IPS-15b (cell line): ENCODE measurements at regions not wholly inside any gene's neighbourhood (a gene's known extent, or its start where the extent isn't known, plus 50 kb on each side); places are given as distances from the start of the nearest gene placed in this dataset.
A peak's percentile ranks its signal among the peaks of the same experiment; 100 is the strongest.
"Not testable (repeated sequence)": the region's sequence is repeated elsewhere in the genome, so short reads cannot be mapped to it uniquely, and the experiment has no call there.

Experiments
- H3K27me3 ChIP-seq: one replicate; pipeline ENCODE4 v1.6.1; 2013; ENCODE audit warnings: low read length; ENCODE audit not compliant: control insufficient read depth, insufficient read depth
- H3K36me3 ChIP-seq: one replicate; pipeline ENCODE4 v1.6.1; 2013; ENCODE audit warnings: low read length; ENCODE audit not compliant: control insufficient read depth, insufficient read depth
- H3K4me1 ChIP-seq: one replicate; pipeline ENCODE4 v1.6.1; 2013; ENCODE audit warnings: mild to moderate bottlenecking, low read length; ENCODE audit not compliant: control insufficient read depth, insufficient read depth
- H3K4me3 ChIP-seq: one replicate; pipeline ENCODE4 v1.5.1; 2013; ENCODE audit warnings: low read depth, low read length
- H3K9ac ChIP-seq: one replicate; pipeline ENCODE4 v1.6.1; 2013; ENCODE audit warnings: low read depth, mild to moderate bottlenecking, low read length
- H3K9me3 ChIP-seq: one replicate; pipeline ENCODE4 v1.6.1; 2013; ENCODE audit warnings: mild to moderate bottlenecking, low read length; ENCODE audit not compliant: control insufficient read depth, insufficient read depth

DNA sequence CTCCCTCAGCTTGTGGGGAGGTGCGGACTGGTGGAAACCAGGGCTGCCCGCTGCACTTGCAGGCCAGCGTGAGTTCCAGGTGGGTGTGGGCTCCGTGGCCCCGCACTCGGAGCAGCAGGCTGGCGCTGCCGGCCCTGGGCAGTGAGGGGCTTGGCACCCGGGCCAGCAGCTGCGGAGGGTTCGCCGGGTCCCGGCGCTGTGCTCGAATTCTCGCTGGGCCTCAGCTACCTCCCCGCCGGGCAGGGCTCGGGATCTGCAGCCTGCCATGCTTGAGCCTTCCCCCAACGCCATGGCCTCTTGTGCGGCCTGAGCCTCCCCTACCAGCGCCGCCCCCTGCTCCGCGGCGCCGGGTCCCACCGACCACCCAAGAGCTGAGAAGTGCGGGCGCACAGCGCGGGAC lies 71.6 kb upstream of the ADGRL1 start:
- Histone ChIP-seq H3K36me3 (no peaks in the 10 kb centered on the region), H3K9ac (no peak overlapping the region), H3K27me3 (no peaks in the 10 kb centered on the region), H3K9me3 (no peaks in the 10 kb centered on the region), H3K4me3 (no peak overlapping the region), H3K4me1 (no peaks in the 10 kb centered on the region)

DNA sequence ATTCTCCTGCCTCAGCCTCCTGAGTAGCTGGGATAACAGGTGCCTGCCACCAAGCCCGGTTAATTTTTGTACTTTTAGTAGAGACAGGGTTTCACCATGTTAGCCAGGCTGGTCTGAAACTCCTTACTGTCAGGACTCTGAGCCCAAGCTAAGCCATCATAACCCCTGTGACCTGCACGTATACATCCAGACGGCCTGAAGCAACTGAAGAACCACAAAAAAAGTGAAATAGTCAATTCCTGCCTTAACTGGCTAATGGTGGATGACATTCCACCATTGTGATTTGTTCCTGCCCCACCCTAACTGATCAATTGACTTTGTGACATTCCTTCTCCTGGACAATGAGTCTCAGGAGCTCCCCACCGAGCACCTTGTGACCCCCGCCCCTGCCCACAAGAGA lies 69.9 kb upstream of the ADGRL1 start:
- H3K4me3 ChIP-seq, H3K4me1 ChIP-seq, H3K9me3 ChIP-seq, H3K9ac ChIP-seq, H3K36me3 ChIP-seq, H3K27me3 ChIP-seq: not testable (repeated sequence)

DNA sequence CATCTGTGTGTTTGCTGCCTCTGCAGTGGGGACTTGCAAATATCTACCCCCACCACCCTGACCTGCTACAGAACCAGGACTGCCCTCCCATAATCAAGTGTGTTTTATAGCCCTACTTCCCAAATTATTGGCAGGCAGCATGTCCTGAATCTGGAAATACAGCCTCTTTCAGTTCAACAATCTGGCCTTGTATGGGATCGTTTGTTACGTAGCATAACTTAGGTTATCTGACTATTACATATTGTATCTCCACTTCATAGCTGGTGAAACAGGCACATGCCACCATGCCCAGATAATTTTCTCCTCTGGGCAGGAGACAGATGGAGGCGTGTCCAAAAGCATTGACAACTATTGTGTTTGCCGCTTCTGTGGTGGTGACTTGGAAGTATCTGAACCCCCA lies 66.7 kb upstream of the ADGRL1 start:
- H3K27me3 ChIP-seq, result no peaks in the 10 kb centered on the region
- H3K4me3 ChIP-seq, result no peak overlapping the region
- no peaks in the 10 kb centered on the region for H3K36me3 ChIP-seq
- H3K9ac ChIP-seq, result no peak overlapping the region
- H3K4me1 ChIP-seq, result peaks cover 6% of the 10 kb centered on the region
- H3K9me3 ChIP-seq, result no peaks in the 10 kb centered on the region

DNA sequence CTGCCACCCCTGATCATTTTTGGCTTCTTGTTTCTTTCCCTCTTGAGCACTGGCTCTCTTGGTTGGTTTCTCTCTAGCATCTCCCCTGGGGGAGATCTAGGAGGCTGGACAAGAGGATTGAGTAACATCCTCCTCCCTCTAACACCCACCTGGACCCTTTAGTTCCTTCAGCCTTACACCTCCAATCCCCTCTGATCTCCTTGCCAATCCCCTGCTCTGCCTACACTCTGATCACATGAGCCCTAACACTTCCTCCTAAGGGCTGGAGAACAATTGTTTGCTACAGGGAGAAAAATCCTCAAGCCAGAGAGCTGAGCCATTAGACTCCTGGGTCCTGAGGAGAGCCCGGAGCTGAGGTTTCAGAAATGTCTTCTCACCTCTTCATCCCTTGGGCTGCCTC lies 65.9 kb upstream of the ADGRL1 start:
- Histone ChIP-seq H3K9ac (no peak overlapping the region), H3K27me3 (no peaks in the 10 kb centered on the region), H3K4me3 (no peak overlapping the region), H3K4me1 (peaks cover 6% of the 10 kb centered on the region), H3K9me3 (no peaks in the 10 kb centered on the region), H3K36me3 (no peaks in the 10 kb centered on the region)

DNA sequence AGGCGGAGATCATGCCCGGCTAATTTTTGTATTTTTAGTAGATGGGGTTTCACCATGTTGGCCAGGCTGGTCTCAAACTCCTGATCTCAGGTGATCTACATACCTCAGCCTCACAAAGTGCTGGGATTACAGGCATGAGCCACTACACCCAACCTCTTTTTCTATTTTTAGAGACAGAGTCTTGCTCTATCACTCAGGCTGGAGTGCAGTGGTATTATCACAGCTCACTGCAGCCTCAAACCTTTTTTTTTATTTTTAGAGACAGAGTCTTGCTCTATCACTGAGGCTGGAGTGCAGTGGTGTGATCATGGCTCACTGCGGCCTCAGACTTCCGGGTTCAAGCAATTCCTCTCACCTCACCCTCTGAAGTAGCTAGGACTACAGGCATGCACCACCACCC lies 64.6 kb upstream of the ADGRL1 start:
- H3K36me3 ChIP-seq, H3K4me1 ChIP-seq, H3K9me3 ChIP-seq, H3K27me3 ChIP-seq, H3K9ac ChIP-seq, H3K4me3 ChIP-seq: not testable (repeated sequence)

DNA sequence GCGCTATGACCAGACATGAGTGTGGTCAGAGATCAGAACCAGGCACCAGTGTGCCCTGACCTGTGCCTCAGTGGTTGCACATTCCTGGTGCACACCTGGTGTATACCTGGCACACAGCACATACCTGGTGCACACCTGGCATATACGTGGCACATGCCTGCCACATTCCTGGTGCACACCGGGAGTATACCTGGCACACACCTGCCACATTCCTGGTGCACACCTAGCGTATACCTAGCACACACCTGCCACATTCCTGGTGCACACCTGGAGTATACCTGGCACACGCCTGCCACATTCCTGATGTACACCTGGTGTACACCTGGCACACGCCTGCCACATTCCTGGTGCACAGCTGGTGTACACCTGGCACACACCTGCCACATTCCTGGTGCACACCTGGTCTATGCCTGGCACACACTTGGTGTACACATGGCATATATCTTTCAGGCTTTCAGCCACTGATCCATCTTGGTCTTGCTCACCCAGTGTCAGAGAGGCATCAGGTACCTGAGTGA lies 61.3 kb upstream of the ADGRL1 start:
- Histone ChIP-seq H3K4me3 (no peak overlapping the region), H3K9ac (no peak overlapping the region), H3K27me3 (no peaks in the 10 kb centered on the region), H3K9me3 (no peaks in the 10 kb centered on the region), H3K4me1 (peaks cover 10% of the 10 kb centered on the region), H3K36me3 (no peaks in the 10 kb centered on the region)

DNA sequence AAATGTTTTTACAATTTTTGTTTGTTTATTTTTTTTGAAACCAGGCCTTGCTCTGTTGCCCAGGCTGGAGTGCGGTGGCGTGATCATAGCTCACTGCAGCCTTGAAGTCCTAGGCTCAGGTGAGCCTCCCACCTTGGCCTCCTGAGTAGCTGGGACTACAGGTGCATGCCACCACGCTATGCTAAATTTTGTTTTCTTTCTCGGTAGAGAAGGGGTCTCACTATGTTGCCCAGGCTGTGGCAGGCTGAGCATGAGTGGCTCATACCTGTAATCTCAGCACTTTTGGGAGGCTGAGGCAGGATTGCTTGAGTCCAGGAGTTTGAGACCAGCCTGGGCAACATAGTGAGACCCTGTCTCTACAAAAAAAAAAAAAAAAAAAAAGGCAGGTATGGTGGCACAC lies 60.2 kb upstream of the ADGRL1 start:
- not testable (repeated sequence) for H3K9ac ChIP-seq, H3K4me1 ChIP-seq, H3K27me3 ChIP-seq, H3K36me3 ChIP-seq, H3K9me3 ChIP-seq
- peak overlapping the region; percentile 52 for H3K4me3 ChIP-seq

DNA sequence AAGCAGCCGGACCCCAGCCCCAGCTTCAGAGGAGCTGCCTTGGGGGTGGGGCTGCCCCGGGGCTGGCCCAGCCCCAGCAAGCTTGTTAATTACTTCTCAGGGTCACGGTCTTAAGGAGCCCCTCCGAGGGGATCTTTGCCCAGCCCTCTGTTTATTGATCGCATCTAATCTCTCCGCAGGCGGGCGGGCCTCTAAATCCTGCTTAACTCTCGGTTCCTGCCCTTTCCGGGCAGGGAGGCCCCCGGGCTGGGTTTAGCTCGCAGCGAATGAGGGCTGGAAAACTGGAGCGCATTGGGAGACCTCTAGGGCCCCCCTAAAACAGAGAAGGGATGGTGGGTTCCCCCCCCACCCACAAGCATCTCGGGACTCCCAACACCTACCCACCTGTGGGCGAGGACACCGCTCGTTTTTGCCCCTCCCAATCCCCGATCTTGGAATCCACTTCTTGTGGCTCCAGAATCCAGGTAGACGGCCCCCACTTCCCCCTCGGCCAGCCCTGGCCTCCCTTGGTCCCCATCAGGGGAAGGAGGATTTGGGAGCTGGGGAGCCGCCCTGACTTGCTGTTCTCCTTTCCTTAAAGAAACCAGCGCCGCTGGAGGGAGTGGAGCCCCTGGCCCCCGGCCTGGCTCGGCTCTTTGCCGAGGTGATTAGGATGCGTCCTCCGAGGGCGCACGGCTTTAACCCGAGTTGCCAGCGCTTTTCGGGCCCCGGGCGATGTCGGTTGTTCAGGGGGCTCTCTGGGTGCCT lies 59.5 kb upstream of the ADGRL1 start:
- H3K9ac ChIP-seq, result no peak overlapping the region
- H3K4me3 ChIP-seq, result peak overlapping the region; percentile 52
- peaks cover 7% of the 10 kb centered on the region for H3K4me1 ChIP-seq
- H3K36me3 ChIP-seq, result no peaks in the 10 kb centered on the region
- H3K9me3 ChIP-seq, result no peaks in the 10 kb centered on the region
- no peaks in the 10 kb centered on the region for H3K27me3 ChIP-seq

DNA sequence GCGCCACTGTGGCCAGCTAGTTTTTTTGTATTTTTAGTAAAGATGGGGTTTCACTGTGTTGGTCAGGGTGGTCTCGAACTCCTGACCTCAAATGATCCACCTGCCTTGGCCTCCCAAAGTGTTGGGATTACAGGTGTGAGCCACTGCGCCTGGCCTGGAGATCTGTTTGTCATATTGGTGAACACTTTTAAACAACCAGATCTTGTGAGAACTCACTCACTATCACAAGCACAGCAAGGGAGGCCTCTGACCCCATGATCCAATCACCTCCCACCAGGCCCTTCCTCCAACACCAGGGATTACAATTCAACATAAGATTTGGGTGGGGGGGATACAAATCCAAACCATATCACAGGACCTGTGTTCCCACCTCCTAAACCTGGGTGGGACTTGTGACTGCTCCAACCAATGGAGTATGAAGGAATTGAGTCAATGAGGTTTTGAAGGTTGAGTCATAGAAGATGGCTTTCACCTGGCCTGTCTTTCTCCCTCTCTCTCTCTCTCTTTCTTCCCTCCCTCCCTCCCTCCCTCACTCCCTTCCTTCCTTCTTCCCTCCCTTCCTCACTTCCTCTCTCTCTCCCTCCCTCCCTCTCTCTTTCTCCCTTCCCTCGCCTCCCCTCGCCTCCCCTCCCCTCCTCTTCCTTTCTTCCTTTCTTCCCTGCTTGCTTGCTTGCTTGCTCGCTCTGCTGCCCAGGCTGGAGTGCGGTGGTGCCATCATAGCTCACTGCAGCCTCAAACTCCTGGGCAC lies 50.1 kb upstream of the ADGRL1 start:
- not testable (repeated sequence) for H3K4me3 ChIP-seq, H3K9me3 ChIP-seq, H3K27me3 ChIP-seq, H3K4me1 ChIP-seq, H3K36me3 ChIP-seq, H3K9ac ChIP-seq
